ENCODE measurements at regions not wholly inside any gene's neighbourhood (a gene's known extent, or its start where the extent isn't known, plus 50 kb on each side); places are given as distances from the start of the nearest gene placed in this dataset.

GRCh38 chr13:33352041-33352440, 66.5 kb upstream of the STARD13 start:
- Histone ChIP-seq H2BK5ac (ENCODE audit: low read depth, low read length, poor library complexity, severe bottlenecking) (no peak overlapping the region), H3K4me1 (ENCODE audit: control insufficient read depth, insufficient read depth, low read length) (peaks cover 11% of the 10 kb centered on the region), H4K20me1 (ENCODE audit: insufficient read depth, low read length) (0 out of 2 replicates have a peak, but pooled peaks cover 8% of the 10 kb centered on the region), H3K23ac (ENCODE audit: low read depth, low read length) (no peak overlapping the region), H2AK9ac (replicated peaks; ENCODE audit: low read depth, low read length, poor library complexity) (no peak overlapping the region), H3K4me3 (ENCODE audit: insufficient read depth, low read depth, low read length) (no peak overlapping the region), H4K91ac (ENCODE audit: insufficient read depth, low read depth, low read length) (no peak overlapping the region), H4K5ac (ENCODE audit: low read depth, low read length) (no peak overlapping the region), H3K9me3 (ENCODE audit: control insufficient read depth, insufficient read depth, low read length) (no peaks in the 10 kb centered on the region), H3K56ac (ENCODE audit: extremely low read depth, insufficient read depth, low read length) (no peak overlapping the region), H3K18ac (ENCODE audit: low read depth, low read length) (no peak overlapping the region), H2BK20ac (ENCODE audit: low read depth, low read length) (no peak overlapping the region), H2AK5ac (ENCODE audit: low read depth, low read length) (no peak overlapping the region), H3K36me3 (ENCODE audit: control insufficient read depth, insufficient read depth, low read length) (peaks cover 3% of the 10 kb centered on the region; the same call in 1 of the 2 replicates), H3K4me2 (ENCODE audit: low read depth, low read length) (no peak overlapping the region), H3K4ac (ENCODE audit: low read depth, low read length) (no peak overlapping the region), H2BK120ac (ENCODE audit: low read depth, low read length) (no peak overlapping the region), H2BK15ac (ENCODE audit: low read depth, low read length) (no peak overlapping the region), H3K14ac (replicated peaks; ENCODE audit: low read depth, low read length) (no peak overlapping the region), H4K8ac (ENCODE audit: low read depth in 2 of 2, low read length in 2 of 2) (no peak overlapping the region), H3K9me1 (ENCODE audit: insufficient read depth, low read length) (peaks cover 14% of the 10 kb centered on the region), H3K27ac (ENCODE audit: insufficient read depth, low read length) (no peak overlapping the region), H3K27me3 (ENCODE audit: control insufficient read depth, insufficient read depth, low read length) (no peaks in the 10 kb centered on the region), H3K9ac (ENCODE audit: low read depth, low read length) (no peak overlapping the region), H3K79me1 (ENCODE audit: low read depth in 1 of 2, low read length in 2 of 2) (peaks cover 3 to 31% of the 10 kb centered on the region in 2 experiments), H2AFZ (replicated peaks; ENCODE audit: low read length, poor library complexity) (no peak overlapping the region)
- CTCF ChIA-PET: no interaction called here
- DNase-seq (no peak), ATAC-seq (ENCODE audit: low read depth) (no peak)
- in situ Hi-C loops (cut with MboI; ENCODE audit: low sequenced_read_pairs): no loop called here
- WGBS, 2 experiments (ENCODE audit: extremely low coverage in 2 of 2, insufficient read length in 1 of 2): no CpG with 5 or more reads among the region's 5 CpGs
- dilution Hi-C loops (cut with HindIII; ENCODE audit: low sequenced_read_pairs, unreplicated experiment): no loop called here
- no TSS peak for BruUV-seq (replicated peaks)
- POLR2A ChIA-PET (ENCODE audit: unreplicated experiment): no interaction called here
- intact Hi-C loops (cut with micrococcal nuclease): loop anchor here (1.0 kb wide), 1 partner anchor 63 kb away; no protein-coding TSS in a partner anchor
- TF ChIP-seq SMC3 (IDR thresholded peaks at IDR 0.05; ENCODE audit: low read depth, low read length) (no peak), NFE2L2 (IDR thresholded peaks at IDR 0.05; ENCODE audit: low read depth, low read length) (no peak), MAFK (IDR thresholded peaks at IDR 0.05; ENCODE audit: low read depth, low read length) (no peak), BHLHE40 (IDR thresholded peaks at IDR 0.05; ENCODE audit: low read depth, low read length) (no peak), FOS (IDR thresholded peaks at IDR 0.05; ENCODE audit: low read depth, low read length) (no peak), CEBPB (IDR thresholded peaks at IDR 0.05; ENCODE audit: low read depth, low read length) (no peak), USF2 (IDR thresholded peaks at IDR 0.05; ENCODE audit: low read depth, low read length) (no peak), MAZ (IDR thresholded peaks at IDR 0.05; ENCODE audit: borderline replicate concordance, low read depth, low read length) (no peak), RCOR1 (IDR thresholded peaks at IDR 0.05; ENCODE audit: insufficient replicate concordance, low read length) (no peak), MXI1 (IDR thresholded peaks at IDR 0.05; ENCODE audit: borderline replicate concordance, low read depth, low read length) (no peak), RFX5 (IDR thresholded peaks at IDR 0.05; ENCODE audit: low read depth, low read length) (no peak), RAD21 (IDR thresholded peaks at IDR 0.05; ENCODE audit: low read length) (no peak), CHD1 (IDR thresholded peaks at IDR 0.05; ENCODE audit: low read depth, low read length) (no peak)
- TF ChIP-seq, protein P1, sequence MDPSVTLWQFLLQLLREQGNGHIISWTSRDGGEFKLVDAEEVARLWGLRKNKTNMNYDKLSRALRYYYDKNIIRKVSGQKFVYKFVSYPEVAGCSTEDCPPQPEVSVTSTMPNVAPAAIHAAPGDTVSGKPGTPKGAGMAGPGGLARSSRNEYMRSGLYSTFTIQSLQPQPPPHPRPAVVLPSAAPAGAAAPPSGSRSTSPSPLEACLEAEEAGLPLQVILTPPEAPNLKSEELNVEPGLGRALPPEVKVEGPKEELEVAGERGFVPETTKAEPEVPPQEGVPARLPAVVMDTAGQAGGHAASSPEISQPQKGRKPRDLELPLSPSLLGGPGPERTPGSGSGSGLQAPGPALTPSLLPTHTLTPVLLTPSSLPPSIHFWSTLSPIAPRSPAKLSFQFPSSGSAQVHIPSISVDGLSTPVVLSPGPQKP (IDR thresholded peaks at IDR 0.05; ENCODE audit: borderline replicate concordance, low read depth, low read length): no peak

All from IMR-90 (cell line).